ENCODE measurements at regions not wholly inside any gene's neighbourhood (a gene's known extent, or its start where the extent isn't known, plus 50 kb on each side); places are given as distances from the start of the nearest gene placed in this dataset.

GRCh38 chr2:185381631-185382030 is 357.0 kb upstream of the FSIP2 start:
- no peak overlapping the region for H3K27ac Mint-ChIP-seq
- Histone ChIP-seq H3K27ac (ENCODE audit: low read depth, low read length) (no peak overlapping the region), H3K36me3 (ENCODE audit: control insufficient read depth in 2 of 3, insufficient read depth in 3 of 3, low read length in 3 of 3) (no peaks in the 10 kb centered on the region), H3K4me1 (ENCODE audit: control insufficient read depth in 2 of 2, insufficient read depth in 2 of 2, low read length in 2 of 2) (no peaks in the 10 kb centered on the region), H3K27me3 (ENCODE audit: control insufficient read depth in 2 of 2, insufficient read depth in 2 of 2, low read length in 2 of 2) (no peaks in the 10 kb centered on the region), H3K9me3 (ENCODE audit: control insufficient read depth in 2 of 3, low read length in 3 of 3) (no peaks in the 10 kb centered on the region), H3K4me3 (ENCODE audit: low read length) (no peak overlapping the region)
- peaks cover 0 to 11% (median 0%) of the 10 kb centered on the region in 11 donors for H3K9me3 Mint-ChIP-seq
- no peaks in the 10 kb centered on the region for H3K4me1 Mint-ChIP-seq
- H3K27me3 Mint-ChIP-seq: no peaks in the 10 kb centered on the region
- intact Hi-C loops (cut with micrococcal nuclease): no loop called here
- no peak for DNase-seq
- CTCF ChIA-PET: no interaction called here
- POLR2A ChIA-PET: no interaction called here
- no peak for ATAC-seq
- no peak overlapping the region for H3K4me3 Mint-ChIP-seq
- H3K36me3 Mint-ChIP-seq: peaks cover 0 to 3% (median 0%) of the 10 kb centered on the region in 5 donors

- Mint-ChIP-seq H3K27ac (no peak overlapping the region), H3K4me3 (no peak overlapping the region), H3K36me3 (no peaks in the 10 kb centered on the region), H3K4me1 (no peaks in the 10 kb centered on the region), H3K27me3 (peaks cover 0 to 4% (median 0%) of the 10 kb centered on the region in 5 donors), H3K9me3 (peaks cover 0 to 2% (median 0%) of the 10 kb centered on the region in 11 donors)
- Histone ChIP-seq H3K36me3 (ENCODE audit: control insufficient read depth in 2 of 3, insufficient read depth in 3 of 3, low read length in 3 of 3) (no peaks in the 10 kb centered on the region), H3K4me3 (ENCODE audit: low read length) (no peak overlapping the region), H3K27ac (ENCODE audit: low read depth, low read length) (no peak overlapping the region), H3K4me1 (ENCODE audit: control insufficient read depth in 2 of 2, insufficient read depth in 2 of 2, low read length in 2 of 2) (no peaks in the 10 kb centered on the region), H3K9me3 (ENCODE audit: control insufficient read depth in 2 of 3, low read length in 3 of 3) (no peaks in the 10 kb centered on the region), H3K27me3 (ENCODE audit: control insufficient read depth in 2 of 2, insufficient read depth in 2 of 2, low read length in 2 of 2) (no peaks in the 10 kb centered on the region)
- CTCF ChIA-PET: no interaction called here
- intact Hi-C loops (cut with micrococcal nuclease): no loop called here
- POLR2A ChIA-PET: no interaction called here
- no peak for ATAC-seq
- DNase-seq: no peak
Measured at GRCh38 chr2:185384822-185385560, 353.6 kb upstream of the FSIP2 start.

GRCh38 chr2:185388226-185388625 is 350.4 kb upstream of the FSIP2 start:
- H3K4me1 Mint-ChIP-seq: no peaks in the 10 kb centered on the region
- intact Hi-C loops (cut with micrococcal nuclease): no loop called here
- H3K4me3 ChIP-seq (ENCODE audit: low read length): no peak overlapping the region
- H3K4me1 ChIP-seq (ENCODE audit: control insufficient read depth in 2 of 2, insufficient read depth in 2 of 2, low read length in 2 of 2): no peaks in the 10 kb centered on the region
- ChIA-PET CTCF (no interaction called here), POLR2A (no interaction called here)
- ATAC-seq (no peak), DNase-seq (no peak)
- H3K36me3 Mint-ChIP-seq: no peaks in the 10 kb centered on the region
- H3K27me3 Mint-ChIP-seq: peaks cover 0 to 4% (median 0%) of the 10 kb centered on the region in 5 donors
- H3K4me3 Mint-ChIP-seq: no peak overlapping the region
- no peaks in the 10 kb centered on the region for H3K9me3 ChIP-seq (ENCODE audit: control insufficient read depth in 2 of 3, low read length in 3 of 3)
- H3K27ac ChIP-seq (ENCODE audit: low read depth, low read length): no peak overlapping the region
- H3K9me3 Mint-ChIP-seq: peaks cover 0 to 4% (median 0%) of the 10 kb centered on the region in 11 donors
- no peaks in the 10 kb centered on the region for H3K36me3 ChIP-seq (ENCODE audit: control insufficient read depth in 2 of 3, insufficient read depth in 3 of 3, low read length in 3 of 3)
- H3K27me3 ChIP-seq (ENCODE audit: control insufficient read depth in 2 of 2, insufficient read depth in 2 of 2, low read length in 2 of 2): no peaks in the 10 kb centered on the region
- H3K27ac Mint-ChIP-seq: no peak overlapping the region

- no peaks in the 10 kb centered on the region for H3K36me3 Mint-ChIP-seq
- Histone ChIP-seq H3K27me3 (ENCODE audit: control insufficient read depth in 2 of 2, insufficient read depth in 2 of 2, low read length in 2 of 2) (no peaks in the 10 kb centered on the region), H3K4me1 (ENCODE audit: control insufficient read depth in 2 of 2, insufficient read depth in 2 of 2, low read length in 2 of 2) (no peaks in the 10 kb centered on the region), H3K27ac (ENCODE audit: low read depth, low read length) (no peak overlapping the region), H3K9me3 (ENCODE audit: control insufficient read depth in 2 of 3, low read length in 3 of 3) (no peaks in the 10 kb centered on the region), H3K36me3 (ENCODE audit: control insufficient read depth in 2 of 3, insufficient read depth in 3 of 3, low read length in 3 of 3) (no peaks in the 10 kb centered on the region), H3K4me3 (ENCODE audit: low read length) (no peak overlapping the region)
- no peak overlapping the region for H3K4me3 Mint-ChIP-seq
- ChIA-PET POLR2A (no interaction called here), CTCF (no interaction called here)
- H3K4me1 Mint-ChIP-seq: no peaks in the 10 kb centered on the region
- no peak overlapping the region for H3K27ac Mint-ChIP-seq
- ATAC-seq: no peak
- intact Hi-C loops (cut with micrococcal nuclease): no loop called here
- H3K27me3 Mint-ChIP-seq: peaks cover 0 to 4% (median 0%) of the 10 kb centered on the region in 5 donors
- peaks cover 0 to 3% (median 0%) of the 10 kb centered on the region in 11 donors for H3K9me3 Mint-ChIP-seq
- DNase-seq: no peak
Measured at GRCh38 chr2:185391543-185391942, 347.1 kb upstream of the FSIP2 start.

- ATAC-seq (no peak), DNase-seq (no peak)
- H3K4me3 Mint-ChIP-seq: no peak overlapping the region
- Histone ChIP-seq H3K4me1 (ENCODE audit: control insufficient read depth in 2 of 2, insufficient read depth in 2 of 2, low read length in 2 of 2) (no peaks in the 10 kb centered on the region), H3K4me3 (ENCODE audit: low read length) (no peak overlapping the region), H3K27me3 (ENCODE audit: control insufficient read depth in 2 of 2, insufficient read depth in 2 of 2, low read length in 2 of 2) (no peaks in the 10 kb centered on the region), H3K27ac (ENCODE audit: low read depth, low read length) (no peak overlapping the region), H3K9me3 (ENCODE audit: control insufficient read depth in 2 of 3, low read length in 3 of 3) (no peaks in the 10 kb centered on the region), H3K36me3 (ENCODE audit: control insufficient read depth in 2 of 3, insufficient read depth in 3 of 3, low read length in 3 of 3) (no peaks in the 10 kb centered on the region)
- intact Hi-C loops (cut with micrococcal nuclease): no loop called here
- no peak overlapping the region for H3K27ac Mint-ChIP-seq
- ChIA-PET POLR2A (no interaction called here), CTCF (no interaction called here)
- H3K36me3 Mint-ChIP-seq: no peaks in the 10 kb centered on the region
- no peaks in the 10 kb centered on the region for H3K4me1 Mint-ChIP-seq
- peaks cover 0 to 3% (median 0%) of the 10 kb centered on the region in 11 donors for H3K9me3 Mint-ChIP-seq
- peaks cover 0 to 4% (median 0%) of the 10 kb centered on the region in 5 donors for H3K27me3 Mint-ChIP-seq
Measured at GRCh38 chr2:185393091-185393490, 345.5 kb upstream of the FSIP2 start.

GRCh38 chr2:185402474-185402873 is 336.1 kb upstream of the FSIP2 start:
- Mint-ChIP-seq H3K27me3 (no peaks in the 10 kb centered on the region), H3K9me3 (peaks cover 0 to 8% (median 3%) of the 10 kb centered on the region in 11 donors), H3K4me3 (no peak overlapping the region), H3K36me3 (no peaks in the 10 kb centered on the region), H3K27ac (no peak overlapping the region), H3K4me1 (no peaks in the 10 kb centered on the region)
- CTCF ChIA-PET: no interaction called here
- Histone ChIP-seq H3K9me3 (ENCODE audit: control insufficient read depth in 2 of 3, low read length in 3 of 3) (no peaks in the 10 kb centered on the region), H3K4me1 (ENCODE audit: control insufficient read depth in 2 of 2, insufficient read depth in 2 of 2, low read length in 2 of 2) (no peaks in the 10 kb centered on the region), H3K4me3 (ENCODE audit: low read length) (no peak overlapping the region), H3K36me3 (ENCODE audit: control insufficient read depth in 2 of 3, insufficient read depth in 3 of 3, low read length in 3 of 3) (no peaks in the 10 kb centered on the region), H3K27ac (ENCODE audit: low read depth, low read length) (no peak overlapping the region), H3K27me3 (ENCODE audit: control insufficient read depth in 2 of 2, insufficient read depth in 2 of 2, low read length in 2 of 2) (no peaks in the 10 kb centered on the region)
- ATAC-seq (no peak), DNase-seq (no peak)
- intact Hi-C loops (cut with micrococcal nuclease): no loop called here
- POLR2A ChIA-PET: no interaction called here

- H3K4me1 Mint-ChIP-seq: no peaks in the 10 kb centered on the region
- ChIA-PET POLR2A (no interaction called here), CTCF (no interaction called here)
- Histone ChIP-seq H3K4me1 (ENCODE audit: control insufficient read depth in 2 of 2, insufficient read depth in 2 of 2, low read length in 2 of 2) (no peaks in the 10 kb centered on the region), H3K36me3 (ENCODE audit: control insufficient read depth in 2 of 3, insufficient read depth in 3 of 3, low read length in 3 of 3) (no peaks in the 10 kb centered on the region), H3K9me3 (ENCODE audit: control insufficient read depth in 2 of 3, low read length in 3 of 3) (no peaks in the 10 kb centered on the region), H3K27me3 (ENCODE audit: control insufficient read depth in 2 of 2, insufficient read depth in 2 of 2, low read length in 2 of 2) (no peaks in the 10 kb centered on the region), H3K27ac (ENCODE audit: low read depth, low read length) (no peak overlapping the region), H3K4me3 (ENCODE audit: low read length) (no peak overlapping the region)
- ATAC-seq: no peak
- H3K9me3 Mint-ChIP-seq: peaks cover 0 to 6% (median 0%) of the 10 kb centered on the region in 11 donors
- intact Hi-C loops (cut with micrococcal nuclease): no loop called here
- no peaks in the 10 kb centered on the region for H3K36me3 Mint-ChIP-seq
- no peaks in the 10 kb centered on the region for H3K27me3 Mint-ChIP-seq
- no peak for DNase-seq
- H3K27ac Mint-ChIP-seq: no peak overlapping the region
- no peak overlapping the region for H3K4me3 Mint-ChIP-seq
Measured at GRCh38 chr2:185404578-185404977, 334.0 kb upstream of the FSIP2 start.

Data from naive thymus-derived CD4-positive, alpha-beta T cell (primary cell).